ENCODE measurements at regions not wholly inside any gene's neighbourhood (a gene's known extent, or its start where the extent isn't known, plus 50 kb on each side); places are given as distances from the start of the nearest gene placed in this dataset.

DNA sequence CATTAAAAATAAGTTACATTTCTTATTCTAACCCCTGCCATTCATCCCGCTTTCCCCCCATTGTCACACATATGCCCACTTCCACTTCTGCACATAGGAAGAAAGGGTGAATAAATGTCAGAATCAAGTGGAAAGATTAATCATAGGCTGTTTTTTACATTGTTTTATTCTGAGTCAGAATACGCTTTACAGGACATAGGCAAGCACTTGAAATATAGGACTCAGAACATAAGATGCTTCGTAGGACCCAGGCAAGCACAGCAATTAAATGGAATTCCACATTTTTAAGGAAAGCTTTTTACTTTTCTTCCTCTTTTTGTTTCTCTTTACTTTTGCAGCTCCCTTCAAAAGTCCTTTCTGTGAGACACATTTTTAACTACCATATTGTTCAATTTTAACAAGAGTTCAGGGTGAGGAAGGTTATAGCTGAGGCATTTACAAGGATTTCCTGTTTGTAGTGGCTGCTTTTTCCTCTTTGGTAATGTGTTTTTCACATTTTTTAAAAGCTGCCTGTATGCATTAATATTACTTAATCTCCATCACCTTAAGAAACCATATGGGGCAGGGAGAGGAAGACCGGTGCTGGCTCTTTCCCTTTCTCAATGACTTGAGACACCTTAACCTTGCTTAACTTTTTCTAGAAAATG, 130.0 kb downstream of the TES start:
- Histone ChIP-seq H3K4me1 (ENCODE audit: control insufficient read depth in 3 of 3, insufficient read depth in 3 of 3, low read length in 3 of 3) (no peaks in the 10 kb centered on the region), H3K9ac (ENCODE audit: low read depth in 1 of 3, low read length in 3 of 3) (no peak overlapping the region), H3K4me3 (ENCODE audit: low read length in 3 of 3) (no peak overlapping the region), H3K27me3 (ENCODE audit: control insufficient read depth in 3 of 3, insufficient read depth in 3 of 3, low read length in 3 of 3) (no peaks in the 10 kb centered on the region), H3K36me3 (ENCODE audit: control insufficient read depth in 3 of 3, insufficient read depth in 3 of 3, low read length in 3 of 3) (no peaks in the 10 kb centered on the region), H3K9me3 (ENCODE audit: control insufficient read depth in 3 of 3, low read length in 3 of 3) (no peaks in the 10 kb centered on the region), H3K27ac (ENCODE audit: low read depth, low read length) (no peak overlapping the region)

DNA sequence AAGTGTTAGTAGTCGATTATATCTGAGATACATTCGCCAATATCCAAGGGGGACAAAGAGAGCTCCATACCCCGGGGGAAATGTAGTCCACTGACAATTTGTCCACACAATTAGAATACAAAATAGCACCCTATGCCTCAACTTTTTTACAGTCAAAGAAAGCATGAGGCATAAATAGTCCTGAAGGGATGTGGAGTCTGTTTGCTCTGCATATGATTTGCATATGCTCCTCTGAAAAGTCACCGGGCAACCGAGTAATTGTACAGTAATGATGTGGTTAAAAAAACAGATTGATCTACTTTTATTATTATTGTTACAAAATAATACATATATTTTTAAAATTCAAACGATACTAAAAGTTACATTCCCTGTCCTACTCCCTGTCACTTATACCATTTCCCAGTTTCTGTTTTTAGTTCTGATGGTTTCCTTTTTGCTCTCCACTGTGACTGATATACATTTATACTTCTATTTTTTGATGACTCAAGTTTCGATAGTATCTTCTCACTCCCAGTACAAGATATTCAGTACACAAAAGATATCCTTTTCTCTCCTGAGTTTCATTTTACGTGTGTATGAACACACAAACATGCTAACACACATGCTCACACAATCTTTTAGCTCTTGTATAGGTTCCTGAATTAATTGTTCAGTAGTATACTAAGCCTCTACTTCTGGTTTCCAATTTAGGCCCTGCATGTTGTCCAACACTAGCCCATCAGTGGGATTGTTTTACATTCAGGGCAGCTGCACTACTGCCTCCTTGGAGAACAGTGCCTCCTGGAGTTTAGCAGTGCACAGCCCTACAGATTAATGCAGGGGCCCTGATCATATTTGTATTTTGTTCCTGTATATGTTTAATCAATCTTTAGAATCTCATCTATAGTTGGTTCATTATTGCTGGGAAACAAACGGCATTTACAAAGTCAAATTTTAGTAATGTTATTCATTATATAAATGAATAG, 130.9 kb downstream of the TES start:
- Histone ChIP-seq H3K4me1 (ENCODE audit: control insufficient read depth in 3 of 3, insufficient read depth in 3 of 3, low read length in 3 of 3) (no peaks in the 10 kb centered on the region), H3K9me3 (ENCODE audit: control insufficient read depth in 3 of 3, low read length in 3 of 3) (no peaks in the 10 kb centered on the region), H3K4me3 (ENCODE audit: low read length in 3 of 3) (no peak overlapping the region), H3K27me3 (ENCODE audit: control insufficient read depth in 3 of 3, insufficient read depth in 3 of 3, low read length in 3 of 3) (no peaks in the 10 kb centered on the region), H3K36me3 (ENCODE audit: control insufficient read depth in 3 of 3, insufficient read depth in 3 of 3, low read length in 3 of 3) (no peaks in the 10 kb centered on the region), H3K9ac (ENCODE audit: low read depth in 1 of 3, low read length in 3 of 3) (no peak overlapping the region), H3K27ac (ENCODE audit: low read depth, low read length) (no peak overlapping the region)

DNA sequence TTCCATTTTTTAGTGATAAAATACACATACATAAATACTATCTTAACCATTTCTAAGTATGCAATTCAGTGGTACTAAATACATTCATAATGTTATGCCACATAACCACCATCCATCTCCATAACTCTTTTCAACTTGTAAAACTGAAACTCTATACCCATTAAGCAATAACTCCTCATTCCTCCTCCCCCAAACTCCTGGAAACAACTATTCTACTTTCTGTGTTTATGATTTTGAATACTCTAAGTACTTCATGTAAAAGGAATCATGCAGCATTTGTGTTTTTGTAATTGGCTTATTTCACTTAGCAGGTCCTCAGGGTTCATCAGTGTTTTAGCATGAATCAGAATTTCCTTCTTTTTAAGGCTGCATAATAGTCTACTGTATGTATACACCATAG, 131.8 kb downstream of the TES start:
- no peaks in the 10 kb centered on the region for H3K36me3 ChIP-seq (ENCODE audit: control insufficient read depth in 3 of 3, insufficient read depth in 3 of 3, low read length in 3 of 3)
- H3K4me3 ChIP-seq (ENCODE audit: low read length in 3 of 3): no peak overlapping the region
- H3K9ac ChIP-seq (ENCODE audit: low read depth in 1 of 3, low read length in 3 of 3): no peak overlapping the region
- no peaks in the 10 kb centered on the region for H3K27me3 ChIP-seq (ENCODE audit: control insufficient read depth in 3 of 3, insufficient read depth in 3 of 3, low read length in 3 of 3)
- no peaks in the 10 kb centered on the region for H3K9me3 ChIP-seq (ENCODE audit: control insufficient read depth in 3 of 3, low read length in 3 of 3)
- H3K4me1 ChIP-seq (ENCODE audit: control insufficient read depth in 3 of 3, insufficient read depth in 3 of 3, low read length in 3 of 3): no peaks in the 10 kb centered on the region
- no peak overlapping the region for H3K27ac ChIP-seq (ENCODE audit: low read depth, low read length)

DNA sequence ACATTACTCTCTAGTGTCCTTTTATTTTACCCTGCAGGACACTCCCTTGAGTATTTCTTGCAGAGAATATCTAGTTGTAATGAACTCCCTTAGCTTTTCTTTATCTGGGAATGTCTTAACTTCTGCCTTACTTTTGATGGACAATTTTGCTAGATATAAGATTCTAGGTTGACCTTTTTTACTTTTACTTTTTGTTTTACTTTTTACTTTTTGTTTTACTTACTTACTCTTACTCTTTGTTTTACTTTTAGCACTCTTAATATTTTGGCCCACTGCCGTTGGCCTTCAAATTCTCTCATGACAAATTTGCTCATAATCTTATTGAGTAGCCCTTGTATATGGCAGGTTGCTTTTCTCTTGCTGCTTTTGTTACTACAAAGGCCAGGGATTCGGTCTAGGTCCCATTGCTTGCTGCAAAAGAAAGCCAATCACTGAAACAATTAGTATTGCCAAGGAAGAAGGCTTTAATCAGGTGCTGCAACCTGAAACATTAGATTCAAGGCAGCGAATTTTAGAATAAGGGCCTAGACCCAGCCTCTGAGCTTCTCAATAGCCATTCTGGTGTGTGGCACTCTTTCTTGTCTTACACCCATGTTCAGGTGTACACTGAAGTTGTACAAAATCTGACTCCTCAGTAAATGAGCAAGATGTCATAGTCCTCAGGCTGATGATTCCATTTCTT, 137.0 kb downstream of the TES start:
- Histone ChIP-seq H3K4me1 (ENCODE audit: control insufficient read depth in 3 of 3, insufficient read depth in 3 of 3, low read length in 3 of 3) (no peaks in the 10 kb centered on the region), H3K27me3 (ENCODE audit: control insufficient read depth in 3 of 3, insufficient read depth in 3 of 3, low read length in 3 of 3) (no peaks in the 10 kb centered on the region), H3K4me3 (ENCODE audit: low read length in 3 of 3) (no peak overlapping the region), H3K9me3 (ENCODE audit: control insufficient read depth in 3 of 3, low read length in 3 of 3) (no peaks in the 10 kb centered on the region), H3K27ac (ENCODE audit: low read depth, low read length) (no peak overlapping the region), H3K36me3 (ENCODE audit: control insufficient read depth in 3 of 3, insufficient read depth in 3 of 3, low read length in 3 of 3) (no peaks in the 10 kb centered on the region), H3K9ac (ENCODE audit: low read depth in 1 of 3, low read length in 3 of 3) (no peak overlapping the region)

DNA sequence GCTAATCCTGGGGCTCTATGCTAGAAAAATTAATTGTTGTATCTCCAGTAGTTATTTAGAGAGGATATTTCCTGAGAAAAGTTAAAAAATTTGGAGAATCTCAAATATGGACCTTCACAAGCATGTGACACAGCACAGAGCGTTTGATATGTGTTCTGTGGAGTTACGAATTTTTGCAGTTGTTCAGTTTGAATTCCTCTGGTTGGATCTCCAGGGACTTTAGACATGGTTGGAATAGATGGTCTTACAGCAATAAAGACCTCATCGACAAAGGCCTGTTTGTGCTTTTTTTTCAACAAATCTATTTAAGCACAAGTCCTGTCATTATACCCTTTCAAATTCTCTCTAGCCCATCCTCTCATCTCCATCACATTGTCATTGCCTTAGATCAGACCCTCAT, 138.0 kb downstream of the TES start:
- no peaks in the 10 kb centered on the region for H3K36me3 ChIP-seq (ENCODE audit: control insufficient read depth in 3 of 3, insufficient read depth in 3 of 3, low read length in 3 of 3)
- no peaks in the 10 kb centered on the region for H3K4me1 ChIP-seq (ENCODE audit: control insufficient read depth in 3 of 3, insufficient read depth in 3 of 3, low read length in 3 of 3)
- H3K4me3 ChIP-seq (ENCODE audit: low read length in 3 of 3): no peak overlapping the region
- no peaks in the 10 kb centered on the region for H3K27me3 ChIP-seq (ENCODE audit: control insufficient read depth in 3 of 3, insufficient read depth in 3 of 3, low read length in 3 of 3)
- no peak overlapping the region for H3K27ac ChIP-seq (ENCODE audit: low read depth, low read length)
- no peak overlapping the region for H3K9ac ChIP-seq (ENCODE audit: low read depth in 1 of 3, low read length in 3 of 3)
- no peaks in the 10 kb centered on the region for H3K9me3 ChIP-seq (ENCODE audit: control insufficient read depth in 3 of 3, low read length in 3 of 3)

GRCh38 chr7:116351966-116352365, 141.6 kb downstream of the TES start:
- Histone ChIP-seq H3K9me3 (ENCODE audit: control insufficient read depth in 3 of 3, low read length in 3 of 3) (no peaks in the 10 kb centered on the region), H3K4me1 (ENCODE audit: control insufficient read depth in 3 of 3, insufficient read depth in 3 of 3, low read length in 3 of 3) (peaks cover 12 to 32% (median 27%) of the 10 kb centered on the region in 3 donors), H3K36me3 (ENCODE audit: control insufficient read depth in 3 of 3, insufficient read depth in 3 of 3, low read length in 3 of 3) (no peaks in the 10 kb centered on the region), H3K9ac (ENCODE audit: low read depth in 1 of 3, low read length in 3 of 3) (no peak overlapping the region), H3K27me3 (ENCODE audit: control insufficient read depth in 3 of 3, insufficient read depth in 3 of 3, low read length in 3 of 3) (no peaks in the 10 kb centered on the region), H3K27ac (ENCODE audit: low read depth, low read length) (no peak overlapping the region), H3K4me3 (ENCODE audit: low read length in 3 of 3) (no peak overlapping the region)

DNA sequence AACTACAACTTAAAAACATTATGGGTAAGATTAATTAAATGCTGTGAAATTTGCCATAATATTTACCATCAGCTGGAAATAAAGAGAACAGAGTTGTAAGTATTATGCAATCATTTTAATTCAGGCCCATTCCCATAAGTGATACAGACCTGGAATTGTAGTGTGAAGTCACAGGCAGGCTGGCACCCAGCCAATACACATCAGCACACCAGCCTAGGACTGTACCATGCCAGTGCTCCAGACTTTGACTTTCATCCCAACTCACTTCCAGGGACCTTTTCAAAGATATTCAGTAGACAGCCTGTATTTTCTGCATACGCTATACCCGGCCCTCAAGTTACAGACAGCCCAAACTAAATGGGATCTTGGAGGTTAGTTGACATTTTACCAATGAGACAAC, 143.3 kb downstream of the TES start:
- Histone ChIP-seq H3K9me3 (ENCODE audit: control insufficient read depth in 3 of 3, low read length in 3 of 3) (no peaks in the 10 kb centered on the region), H3K27ac (ENCODE audit: low read depth, low read length) (peak overlapping the region; percentile 79), H3K27me3 (ENCODE audit: control insufficient read depth in 3 of 3, insufficient read depth in 3 of 3, low read length in 3 of 3) (no peaks in the 10 kb centered on the region), H3K9ac (ENCODE audit: low read depth in 1 of 3, low read length in 3 of 3) (no peak overlapping the region), H3K4me3 (ENCODE audit: low read length in 3 of 3) (no peak overlapping the region), H3K4me1 (ENCODE audit: control insufficient read depth in 3 of 3, insufficient read depth in 3 of 3, low read length in 3 of 3) (peaks cover 16 to 40% (median 33%) of the 10 kb centered on the region in 3 donors), H3K36me3 (ENCODE audit: control insufficient read depth in 3 of 3, insufficient read depth in 3 of 3, low read length in 3 of 3) (no peaks in the 10 kb centered on the region)

DNA sequence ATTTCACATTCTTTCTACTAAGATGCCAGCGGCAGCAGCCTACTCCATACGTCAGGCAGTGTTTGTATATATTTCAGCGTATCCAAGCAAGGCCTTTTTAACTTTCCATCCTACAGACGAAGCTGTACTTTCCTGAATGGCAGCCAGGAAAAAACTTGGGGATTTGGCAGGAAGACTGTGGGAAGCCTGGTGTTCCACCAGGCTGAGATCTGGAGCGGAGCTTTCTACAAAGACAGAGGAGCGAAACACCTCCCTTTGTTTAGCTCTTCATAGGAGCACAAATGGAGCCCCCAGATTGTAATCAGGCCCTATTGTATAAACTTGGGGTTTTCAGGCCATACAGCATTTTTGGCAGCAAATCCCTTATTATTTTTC, 143.8 kb downstream of the TES start:
- Histone ChIP-seq H3K27me3 (ENCODE audit: control insufficient read depth in 3 of 3, insufficient read depth in 3 of 3, low read length in 3 of 3) (no peaks in the 10 kb centered on the region), H3K36me3 (ENCODE audit: control insufficient read depth in 3 of 3, insufficient read depth in 3 of 3, low read length in 3 of 3) (no peaks in the 10 kb centered on the region), H3K4me1 (ENCODE audit: control insufficient read depth in 3 of 3, insufficient read depth in 3 of 3, low read length in 3 of 3) (peaks cover 16 to 40% (median 33%) of the 10 kb centered on the region in 3 donors), H3K9ac (ENCODE audit: low read depth in 1 of 3, low read length in 3 of 3) (peak overlapping the region in 1 of 3 donors; percentile 47), H3K9me3 (ENCODE audit: control insufficient read depth in 3 of 3, low read length in 3 of 3) (no peaks in the 10 kb centered on the region), H3K4me3 (ENCODE audit: low read length in 3 of 3) (no peak overlapping the region), H3K27ac (ENCODE audit: low read depth, low read length) (peak overlapping the region; percentile 79)

DNA sequence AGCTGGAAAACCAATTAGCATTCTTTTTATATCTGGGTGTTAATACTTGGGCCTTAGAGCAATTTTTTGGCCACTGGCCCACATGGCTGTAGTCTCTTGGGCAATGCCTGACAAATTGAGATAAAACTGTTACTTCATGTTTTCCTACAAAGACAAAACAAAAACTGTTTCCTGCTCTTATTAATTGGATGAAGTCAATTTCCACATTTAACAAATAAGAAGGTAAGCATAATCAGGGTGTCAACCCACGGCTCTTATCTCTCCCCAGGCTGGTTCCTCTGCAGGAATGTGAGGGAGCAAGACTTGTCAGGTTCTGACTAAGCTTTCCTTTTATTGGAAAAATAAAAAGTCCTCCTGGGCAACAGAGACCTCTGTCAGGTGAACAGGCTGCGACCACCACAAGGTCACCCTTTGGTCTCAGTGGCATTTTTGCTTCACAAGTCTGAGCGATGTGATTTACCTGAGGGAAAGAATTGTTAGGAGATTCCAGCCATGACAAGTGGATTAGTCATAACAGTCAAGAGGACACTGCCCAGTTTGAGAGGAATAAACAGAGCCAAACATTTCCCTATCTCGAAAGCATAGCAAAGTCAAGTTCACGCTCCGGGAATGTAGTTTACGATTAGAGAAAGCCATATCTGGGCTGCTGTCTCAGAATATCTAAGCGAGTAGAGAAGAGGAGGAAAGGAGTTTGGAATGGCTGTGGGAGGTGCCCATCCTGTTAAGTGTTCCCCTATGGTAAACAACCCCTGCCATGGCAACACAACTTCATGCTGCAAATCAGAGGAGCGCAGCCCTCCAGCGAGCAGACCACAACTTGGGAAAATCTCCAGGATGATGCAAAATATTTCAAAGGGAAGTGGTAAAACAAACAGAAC, 144.4 kb downstream of the TES start:
- Histone ChIP-seq H3K4me1 (ENCODE audit: control insufficient read depth in 3 of 3, insufficient read depth in 3 of 3, low read length in 3 of 3) (peaks cover 16 to 40% (median 33%) of the 10 kb centered on the region in 3 donors), H3K27me3 (ENCODE audit: control insufficient read depth in 3 of 3, insufficient read depth in 3 of 3, low read length in 3 of 3) (no peaks in the 10 kb centered on the region), H3K36me3 (ENCODE audit: control insufficient read depth in 3 of 3, insufficient read depth in 3 of 3, low read length in 3 of 3) (no peaks in the 10 kb centered on the region), H3K4me3 (ENCODE audit: low read length in 3 of 3) (peak overlapping the region; percentile 1 to 25 (median 25)), H3K27ac (ENCODE audit: low read depth, low read length) (peak overlapping the region; percentile 79), H3K9ac (ENCODE audit: low read depth in 1 of 3, low read length in 3 of 3) (peak overlapping the region in 1 of 3 donors; percentile 47), H3K9me3 (ENCODE audit: control insufficient read depth in 3 of 3, low read length in 3 of 3) (no peaks in the 10 kb centered on the region)

Measured in skeletal muscle tissue (tissue), 3 donors.